GM18867 (cell line): ENCODE measurements at regions not wholly inside any gene's neighbourhood (a gene's known extent, or its start where the extent isn't known, plus 50 kb on each side); places are given as distances from the start of the nearest gene placed in this dataset.
"Not testable (repeated sequence)": the region's sequence is repeated elsewhere in the genome, so short reads cannot be mapped to it uniquely, and the experiment has no call there.

Experiments used
- ATAC-seq: cut with Tn5 transposase; IDR thresholded peaks from one replicate; pipeline ENCODE4 v1.9.1; 2021; ENCODE audit warnings: mild to moderate bottlenecking, moderate library complexity; ENCODE audit not compliant: unreplicated experiment

GRCh38 chr5:93235761-93236160 lies 345.3 kb downstream of the NR2F1-AS1 start:
- no peak for ATAC-seq

DNA sequence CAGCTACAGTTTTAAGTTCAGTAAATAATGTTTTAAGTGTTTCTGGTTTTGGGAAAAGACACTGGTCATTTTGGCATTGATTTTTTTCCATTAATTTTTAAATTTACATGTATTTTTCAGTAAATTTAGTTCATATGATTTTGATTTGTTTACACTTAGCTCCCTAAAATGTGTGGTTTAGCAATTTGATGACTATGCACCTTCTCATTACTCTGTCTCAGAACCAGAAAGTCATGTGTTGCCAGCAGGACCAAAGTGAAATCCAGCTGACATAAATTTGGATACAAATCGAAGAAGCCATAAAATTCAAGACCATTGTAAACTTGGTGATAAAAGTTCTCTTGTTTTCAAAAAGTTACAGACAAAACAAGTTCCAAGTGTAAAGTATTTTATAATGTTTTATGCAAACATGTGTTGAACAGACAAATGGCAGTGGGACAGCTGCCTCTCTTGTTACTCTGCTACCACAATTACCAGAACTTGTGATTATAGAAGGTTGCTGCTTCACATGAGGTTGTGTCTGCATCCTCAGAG lies 354.8 kb downstream of the NR2F1-AS1 start:
- ATAC-seq: no peak

- no peak for ATAC-seq
Measured at GRCh38 chr5:93225748-93226147, 355.3 kb downstream of the NR2F1-AS1 start.

DNA sequence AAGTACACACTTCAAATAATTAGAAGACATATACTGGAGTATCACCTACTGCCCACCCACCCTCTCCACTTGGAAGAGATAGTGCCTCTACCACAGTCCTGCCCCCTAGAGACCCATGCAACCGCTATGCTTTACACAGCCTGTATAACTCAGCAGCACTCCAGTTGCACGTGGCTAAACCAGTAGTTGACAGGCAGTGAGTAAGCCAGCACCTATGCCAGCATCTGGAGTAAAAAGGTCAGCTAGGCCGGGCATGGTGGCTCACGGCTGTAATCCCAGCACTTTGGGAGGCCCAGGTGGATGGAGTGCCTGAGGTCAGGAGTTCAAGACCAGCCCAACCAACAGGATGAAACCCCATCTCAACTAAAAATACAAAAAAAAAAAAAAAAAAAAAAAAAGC lies 356.4 kb downstream of the NR2F1-AS1 start:
- ATAC-seq: no peak

DNA sequence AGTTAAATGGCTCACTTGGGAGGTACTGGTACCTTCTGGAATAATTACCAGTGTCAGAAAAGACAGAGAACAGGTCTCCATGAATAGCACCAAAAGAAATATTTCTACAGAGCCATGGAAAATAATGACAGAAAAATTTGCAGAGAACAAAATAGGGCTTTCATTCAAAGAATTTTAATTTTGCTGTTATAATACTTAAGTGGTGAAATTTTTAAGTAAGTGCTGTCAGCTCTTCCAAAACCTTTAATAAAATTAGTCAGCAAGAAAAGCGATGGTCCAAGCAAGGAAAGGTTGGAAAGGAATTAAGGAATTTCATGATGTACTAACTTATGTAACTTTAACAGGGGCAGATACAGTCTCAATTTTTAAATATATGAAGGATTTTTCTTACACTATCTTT lies 359.2 kb downstream of the NR2F1-AS1 start:
- ATAC-seq: no peak

GRCh38 chr5:93220431-93220830 lies 360.6 kb downstream of the NR2F1-AS1 start:
- ATAC-seq: no peak

DNA sequence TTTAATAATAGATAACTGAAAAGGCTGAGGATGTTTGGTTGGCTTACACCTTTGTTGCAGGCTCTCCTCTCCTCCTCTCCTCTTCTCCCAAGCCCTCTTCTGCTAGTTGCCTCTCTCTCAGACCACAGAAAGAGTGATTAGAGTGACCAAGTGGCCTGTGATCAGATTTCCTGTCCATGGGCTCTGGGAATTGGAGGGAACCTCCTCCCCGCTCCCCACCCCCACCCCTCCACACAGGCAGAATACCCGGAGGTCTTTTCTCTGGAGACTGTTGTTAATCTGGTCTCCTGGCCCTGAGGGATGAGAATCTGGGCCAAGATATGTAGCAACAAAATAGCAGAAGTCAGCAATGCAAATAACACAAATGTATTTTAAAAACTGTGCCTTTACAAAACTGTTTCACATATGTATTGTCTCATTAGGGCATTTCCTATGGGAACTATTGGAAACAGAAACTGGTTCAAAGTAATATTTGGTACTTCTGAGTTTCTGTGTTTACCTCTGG lies 361.3 kb downstream of the NR2F1-AS1 start:
- ATAC-seq: no peak

- ATAC-seq: not testable (repeated sequence)
Measured at GRCh38 chr5:93213111-93213794, 367.8 kb downstream of the NR2F1-AS1 start.

GRCh38 chr5:93209476-93209875 lies 371.5 kb downstream of the NR2F1-AS1 start:
- no peak for ATAC-seq

- no peak for ATAC-seq
Measured at GRCh38 chr5:93208141-93208751, 372.8 kb downstream of the NR2F1-AS1 start.

DNA sequence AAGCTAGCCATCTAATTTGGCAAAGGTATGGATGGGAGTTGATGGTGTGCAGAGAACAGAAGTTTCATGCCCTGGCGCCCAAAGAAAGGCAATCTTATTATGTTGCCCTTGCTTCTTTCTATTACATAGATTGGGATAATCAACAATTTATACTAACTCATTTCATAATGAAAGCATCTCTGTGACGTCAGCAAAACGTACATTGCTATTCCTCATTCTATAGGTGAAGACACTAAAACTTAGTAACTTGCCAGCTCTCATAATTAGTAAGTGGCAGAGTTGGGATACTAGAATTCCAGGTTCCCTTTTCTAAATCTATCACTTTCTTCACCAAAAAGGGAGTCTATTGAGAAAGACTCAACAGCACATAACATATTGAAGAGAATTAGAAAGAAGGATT lies 374.8 kb downstream of the NR2F1-AS1 start:
- ATAC-seq: no peak

DNA sequence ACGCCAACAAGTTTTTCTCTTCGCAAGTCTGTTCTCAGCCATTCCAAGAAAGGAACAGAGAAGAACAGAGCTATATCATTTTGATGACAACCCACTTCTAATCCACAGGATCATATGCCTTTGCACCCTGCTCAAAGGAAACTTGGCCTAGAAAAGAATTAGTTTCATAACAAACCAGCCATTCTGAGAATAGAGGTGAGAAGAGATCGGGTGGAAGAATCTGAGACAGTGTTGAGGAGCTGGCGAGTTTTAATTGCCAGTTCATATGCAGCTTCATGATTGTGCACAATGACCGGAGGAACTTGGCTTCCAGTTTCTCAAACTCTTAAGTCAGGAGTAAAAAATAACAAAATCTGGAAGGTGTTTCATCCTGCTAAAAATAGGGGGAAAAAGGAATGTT lies 380.0 kb downstream of the NR2F1-AS1 start:
- no peak for ATAC-seq

DNA sequence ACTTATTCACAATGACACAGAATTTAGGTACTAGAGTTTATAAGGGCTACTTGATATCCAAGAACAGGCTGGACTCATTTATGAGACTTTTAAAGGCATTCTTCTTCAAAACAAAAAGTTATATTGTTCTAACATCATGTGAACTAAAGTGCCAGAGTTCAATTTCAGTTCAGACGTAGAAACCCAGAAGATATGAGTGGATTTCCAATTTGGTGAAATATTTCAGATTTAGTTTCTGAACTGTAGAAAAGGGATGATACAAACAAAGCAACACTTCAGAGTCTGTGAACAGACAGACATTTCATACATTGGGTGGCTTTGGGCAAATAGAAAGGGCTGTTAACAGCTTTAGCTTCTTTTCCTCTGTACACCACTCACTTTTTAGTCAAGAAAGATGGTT lies 384.0 kb downstream of the NR2F1-AS1 start:
- no peak for ATAC-seq

- no peak for ATAC-seq
Measured at GRCh38 chr5:93193431-93194347, 387.3 kb downstream of the NR2F1-AS1 start.

DNA sequence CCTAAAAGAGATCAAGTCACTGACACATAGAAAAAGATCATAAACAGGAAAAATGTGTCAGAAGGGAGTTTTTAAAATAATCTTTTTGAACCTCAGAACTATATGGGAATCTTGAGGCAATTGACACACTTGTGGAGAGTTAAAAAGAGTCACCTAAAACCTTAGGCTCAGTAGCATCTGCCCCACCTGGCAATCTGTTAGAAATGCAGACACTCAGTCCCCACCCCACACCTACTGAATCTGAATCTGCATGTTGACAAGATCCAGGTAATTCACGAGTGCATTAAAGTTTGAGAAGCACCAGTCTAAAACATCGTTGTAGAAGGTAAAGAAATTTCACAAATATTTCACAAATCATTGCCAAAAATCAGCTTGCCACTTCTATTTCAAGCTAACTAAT lies 388.3 kb downstream of the NR2F1-AS1 start:
- ATAC-seq: no peak

DNA sequence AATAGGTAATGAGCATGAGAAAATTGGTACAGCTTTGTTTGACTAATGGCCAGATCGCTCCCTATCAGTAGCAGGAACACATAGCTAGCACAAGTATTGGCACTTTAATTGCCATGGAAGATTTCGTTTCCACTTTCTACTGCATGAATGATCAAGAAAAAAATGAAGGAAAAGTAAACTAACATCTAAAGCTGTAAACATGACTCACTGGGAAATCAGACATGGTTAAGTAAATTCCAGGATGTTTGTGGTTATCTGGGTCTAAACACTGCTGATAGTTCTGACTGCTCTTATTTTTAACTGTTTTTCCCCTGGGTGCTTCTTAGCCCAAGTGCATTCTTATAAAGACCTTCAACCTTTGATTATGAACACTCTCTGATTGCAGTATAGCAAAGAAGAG lies 388.9 kb downstream of the NR2F1-AS1 start:
- no peak for ATAC-seq

DNA sequence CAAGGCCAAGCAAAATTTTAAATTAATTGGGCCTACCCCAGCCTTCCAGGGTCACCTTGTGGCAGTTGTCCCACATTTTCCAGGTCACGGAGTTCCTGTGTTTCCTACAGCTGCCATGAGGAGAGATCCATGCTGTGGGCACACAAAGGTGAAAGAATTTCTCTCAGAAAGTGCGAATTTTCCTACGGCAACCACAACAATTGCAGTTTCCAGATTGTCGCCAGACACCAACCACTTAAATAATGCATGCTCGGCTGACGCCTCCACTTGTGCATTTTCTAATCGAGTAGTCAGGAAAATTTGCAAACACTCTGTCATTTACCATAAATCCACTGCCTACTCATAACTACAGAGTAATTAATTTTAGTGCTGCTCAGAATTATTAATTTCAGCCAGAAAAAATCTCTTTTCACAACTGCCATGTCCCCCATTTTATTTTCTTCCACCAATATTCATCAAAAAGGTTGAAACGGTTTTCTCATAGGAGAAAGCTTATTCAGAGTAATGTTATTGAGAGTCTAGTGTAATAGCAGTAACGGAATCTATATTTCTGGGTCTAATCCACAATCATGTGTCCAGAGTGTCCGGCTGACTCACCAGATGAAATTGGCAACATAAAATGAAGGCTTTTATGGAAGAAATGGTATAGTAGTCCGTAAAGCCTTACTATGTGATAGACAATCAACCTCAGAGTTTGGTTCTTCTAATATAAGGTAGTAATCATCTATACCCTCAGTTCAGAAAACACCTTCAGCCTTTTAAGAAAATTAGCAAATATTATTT lies 389.8 kb downstream of the NR2F1-AS1 start:
- no peak for ATAC-seq

GRCh38 chr5:93189707-93190120 lies 391.3 kb downstream of the NR2F1-AS1 start:
- ATAC-seq: no peak

DNA sequence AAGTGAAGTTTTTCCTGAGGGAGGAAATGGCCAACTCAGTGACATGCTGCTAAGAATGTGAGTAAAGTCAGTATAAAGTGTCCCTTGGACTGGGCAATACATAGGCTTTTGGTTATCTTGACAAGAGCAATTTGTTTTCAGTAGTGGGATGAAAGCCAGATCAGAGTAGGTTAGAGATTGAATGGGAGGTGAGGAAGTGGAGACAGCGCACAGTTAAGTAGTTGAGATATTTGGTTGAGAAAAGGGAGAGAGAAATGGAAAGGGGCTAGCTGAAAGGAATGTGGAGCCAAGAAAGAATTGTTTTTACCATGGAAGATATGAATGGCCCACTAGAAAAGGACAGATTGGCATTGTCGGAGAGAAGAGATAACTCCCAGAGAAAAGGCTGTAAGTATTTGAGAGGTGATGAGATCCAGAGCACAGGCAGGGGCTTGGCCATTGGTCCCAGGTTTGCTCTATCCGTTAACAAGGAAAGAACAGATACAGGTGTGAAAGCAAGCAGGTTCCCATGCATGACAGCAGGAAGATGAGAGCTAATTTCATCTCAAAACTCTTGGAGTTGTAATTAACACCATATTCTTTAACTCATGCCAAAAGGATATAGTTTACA lies 392.0 kb downstream of the NR2F1-AS1 start:
- no peak for ATAC-seq

DNA sequence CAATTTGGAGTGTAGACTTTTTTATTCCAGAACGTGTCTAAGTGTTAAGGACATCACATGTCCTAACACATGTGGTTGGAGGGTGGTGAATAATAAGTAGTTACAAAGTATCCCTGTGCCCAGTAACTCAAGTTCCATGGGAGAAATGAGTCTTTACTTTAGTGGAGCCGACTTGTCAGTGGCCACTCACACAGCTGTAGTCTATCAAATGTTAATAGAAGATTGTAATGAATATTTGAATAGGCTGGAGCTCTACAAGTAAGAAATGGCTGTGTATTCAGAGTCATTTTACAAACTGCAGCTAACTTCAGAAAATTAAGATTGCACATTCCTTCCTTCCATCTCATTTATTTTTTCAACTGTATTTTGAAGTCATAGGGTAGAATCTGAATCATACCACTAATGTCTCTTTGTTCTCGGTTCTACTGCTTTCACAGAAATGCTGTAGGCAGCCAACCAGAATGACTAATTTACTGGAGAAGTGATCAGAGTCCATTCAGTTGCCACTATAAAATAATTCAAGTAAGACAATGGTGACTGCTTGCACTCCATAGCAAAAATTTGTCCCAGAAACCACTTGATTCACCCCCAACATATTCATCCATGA lies 394.8 kb downstream of the NR2F1-AS1 start:
- ATAC-seq: no peak
